GM23248 (cell line): ENCODE measurements at regions not wholly inside any gene's neighbourhood (a gene's known extent, or its start where the extent isn't known, plus 50 kb on each side); places are given as distances from the start of the nearest gene placed in this dataset.

ENCODE experiments used
- DNase-seq: peaks from one replicate; pipeline ENCODE4 v3.0.0-alpha.2; 2015
- H2AFZ ChIP-seq: fragments of 200-600 bp; sonication (generic); 2 replicates; pipeline ENCODE4 v1.6.1; 2016; ENCODE audit warnings: antibody characterized with exemption
- H3F3A ChIP-seq: fragments of 200-600 bp; sonication (generic); 2 replicates; pipeline ENCODE4 v1.6.1; 2016; ENCODE audit warnings: mild to moderate bottlenecking, antibody characterized with exemption, mixed run types; ENCODE audit not compliant: insufficient read depth
- H3K27ac ChIP-seq: fragments of 200-600 bp; sonication (generic); 2 replicates; pipeline ENCODE4 v1.5.1; 2016; ENCODE audit warnings: mild to moderate bottlenecking
- H3K27me3 ChIP-seq: fragments of 200-600 bp; sonication (generic); replicated peaks from 2 replicates; pipeline ENCODE4 v1.6.1; 2016; ENCODE audit warnings: mild to moderate bottlenecking; ENCODE audit not compliant: insufficient read depth
- H3K36me3 ChIP-seq: fragments of 200-600 bp; sonication (generic); 2 replicates; pipeline ENCODE4 v1.6.1; 2016; ENCODE audit warnings: low read depth, mild to moderate bottlenecking
- H3K4me1 ChIP-seq: fragments of 200-600 bp; sonication (generic); 2 replicates; pipeline ENCODE4 v1.6.1; 2016; ENCODE audit warnings: mild to moderate bottlenecking; ENCODE audit not compliant: insufficient read depth
- H3K4me2 ChIP-seq: fragments of 200-600 bp; sonication (generic); one replicate; pipeline ENCODE4 v1.6.1; 2016; ENCODE audit warnings: mild to moderate bottlenecking; ENCODE audit not compliant: unreplicated experiment
- H3K4me3 ChIP-seq: fragments of 200-600 bp; sonication (generic); 2 replicates; pipeline ENCODE4 v1.5.1; 2016; ENCODE audit warnings: mild to moderate bottlenecking
- H3K79me2 ChIP-seq: fragments of 200-600 bp; sonication (generic); 2 replicates; pipeline ENCODE4 v1.6.1; 2016; ENCODE audit warnings: mild to moderate bottlenecking; ENCODE audit not compliant: insufficient read depth
- H3K9ac ChIP-seq: fragments of 200-600 bp; sonication (generic); 2 replicates; pipeline ENCODE4 v1.6.1; 2016; ENCODE audit warnings: mild to moderate bottlenecking
- H3K9me2 ChIP-seq: fragments of 200-600 bp; sonication (generic); 2 replicates; pipeline ENCODE4 v1.6.1; 2016; ENCODE audit warnings: mixed run types, mild to moderate bottlenecking, moderate library complexity; ENCODE audit not compliant: insufficient read depth
- H3K9me3 ChIP-seq: fragments of 200-600 bp; sonication (generic); one replicate; pipeline ENCODE4 v1.6.1; 2017; ENCODE audit warnings: low read depth
- H4K20me1 ChIP-seq: fragments of 200-600 bp; sonication (generic); 2 replicates; pipeline ENCODE4 v1.6.0; 2016; ENCODE audit not compliant: insufficient read depth
- EZH2 ChIP-seq: fragments of 200-600 bp; sonication (generic); IDR thresholded peaks from 2 replicates; pipeline ENCODE4 v1.6.1; 2018; ENCODE audit warnings: antibody characterized with exemption, mild to moderate bottlenecking; ENCODE audit not compliant: insufficient read depth, poor library complexity, severe bottlenecking
- EZH2phosphoT487 ChIP-seq: fragments of 200-600 bp; sonication (generic); IDR thresholded peaks from 2 replicates; pipeline ENCODE4 v1.6.1; 2018; ENCODE audit warnings: antibody characterized with exemption, moderate library complexity, mild to moderate bottlenecking, low read depth; ENCODE audit not compliant: insufficient read depth
- WGBS, 2 experiments: methylation state at CpG; one replicate each; pipeline ENCODE4 v1.1.6; 2015 to 2017; ENCODE audit warnings: low lambda C conversion rate in 2 of 2, low coverage in 1 of 2; ENCODE audit errors: missing lambda C conversion rate in 2 of 2; 5-methylcytosine and 5-hydroxymethylcytosine counted together
- in situ Hi-C: fragments of 300-500 bp; cut with MboI; formaldehyde crosslinking; loops from 2 replicates; pipeline ENCODE4 v1.15.0; 2020

- Histone ChIP-seq H3K4me2 (no peak overlapping the region), H3K9ac (no peak overlapping the region), H2AFZ (no peak overlapping the region), H3F3A (no peaks in the 10 kb centered on the region), H3K36me3 (no peaks in the 10 kb centered on the region), H3K9me2 (no peaks in the 10 kb centered on the region), H3K27me3 (peaks cover 19% of the 10 kb centered on the region), H3K4me3 (no peak overlapping the region), H3K4me1 (0 out of 2 replicates have a peak, but pooled peaks cover 9% of the 10 kb centered on the region), H3K27ac (no peak overlapping the region), H4K20me1 (no peaks in the 10 kb centered on the region), H3K9me3 (no peaks in the 10 kb centered on the region), H3K79me2 (no peaks in the 10 kb centered on the region)
- in situ Hi-C loops = no loop called here
- 1 to 3% methylated on average over 13 of the region's 13 CpGs for WGBS, 2 experiments
- no peak for TF ChIP-seq EZH2phosphoT487
- no peak for TF ChIP-seq EZH2
- peak; percentile 48 for DNase-seq
Observed at GRCh38 chr2:239499726-239500573, 99.1 kb upstream of the HDAC4 start.

GRCh38 chr2:239498981-239499634 lies 98.3 kb upstream of the HDAC4 start:
- Histone ChIP-seq H4K20me1 (no peaks in the 10 kb centered on the region), H3F3A (no peaks in the 10 kb centered on the region), H3K36me3 (no peaks in the 10 kb centered on the region), H3K9me2 (no peaks in the 10 kb centered on the region), H3K9me3 (no peaks in the 10 kb centered on the region), H3K4me1 (0 out of 2 replicates have a peak, but pooled peaks cover 9% of the 10 kb centered on the region), H3K79me2 (no peaks in the 10 kb centered on the region), H3K4me2 (peak overlapping the region; percentile 24), H3K27ac (no peak overlapping the region), H3K4me3 (no peak overlapping the region), H3K9ac (no peak overlapping the region), H3K27me3 (peaks cover 19% of the 10 kb centered on the region), H2AFZ (no peak overlapping the region)
- peak; percentile 50 for DNase-seq
- in situ Hi-C loops = no loop called here
- 29 to 31% methylated on average over 21 of the region's 21 CpGs for WGBS, 2 experiments
- TF ChIP-seq EZH2 = no peak
- TF ChIP-seq EZH2phosphoT487 = no peak

DNA sequence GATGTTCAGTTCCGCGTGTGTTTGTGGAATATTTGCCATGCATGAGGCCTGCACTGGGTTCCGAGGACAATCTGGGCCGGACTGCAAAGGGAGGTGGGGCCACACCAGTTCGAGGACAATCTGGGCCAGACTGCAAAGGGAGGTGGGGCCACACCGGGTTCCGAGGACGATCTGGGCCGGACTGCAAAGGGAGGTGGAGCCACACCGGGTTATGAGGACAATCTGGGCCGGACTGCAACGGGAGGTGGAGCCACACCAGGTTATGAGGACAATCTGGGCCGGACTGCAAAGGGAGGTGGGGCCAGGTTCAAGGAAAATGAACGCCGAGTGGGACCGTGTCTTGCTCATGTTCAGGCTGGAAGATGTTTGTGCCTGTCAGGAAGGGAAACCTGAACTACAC lies 97.8 kb upstream of the HDAC4 start:
- no peaks in the 10 kb centered on the region for H3K36me3 ChIP-seq
- H3F3A ChIP-seq = no peaks in the 10 kb centered on the region
- DNase-seq = no peak
- H4K20me1 ChIP-seq = no peaks in the 10 kb centered on the region
- no peak overlapping the region for H3K9ac ChIP-seq
- H3K9me3 ChIP-seq = no peaks in the 10 kb centered on the region
- no peak overlapping the region for H2AFZ ChIP-seq
- H3K4me1 ChIP-seq = 0 out of 2 replicates have a peak, but pooled peaks cover 9% of the 10 kb centered on the region
- H3K79me2 ChIP-seq = no peaks in the 10 kb centered on the region
- no peak overlapping the region for H3K4me2 ChIP-seq
- H3K27me3 ChIP-seq = peaks cover 19% of the 10 kb centered on the region
- H3K27ac ChIP-seq = no peak overlapping the region
- TF ChIP-seq EZH2phosphoT487 = no peak
- TF ChIP-seq EZH2 = no peak
- H3K9me2 ChIP-seq = no peaks in the 10 kb centered on the region
- WGBS, 2 experiments = 40 to 45% methylated on average over 16 of the region's 16 CpGs
- no peak overlapping the region for H3K4me3 ChIP-seq
- in situ Hi-C loops = no loop called here

GRCh38 chr2:239496700-239497099 lies 95.9 kb upstream of the HDAC4 start:
- no peaks in the 10 kb centered on the region for H3K79me2 ChIP-seq
- no peaks in the 10 kb centered on the region for H3K36me3 ChIP-seq
- H3K4me3 ChIP-seq = no peak overlapping the region
- no peaks in the 10 kb centered on the region for H3K9me3 ChIP-seq
- no peak overlapping the region for H3K9ac ChIP-seq
- WGBS, 2 experiments = 29 to 43% methylated on average over 2 of the region's 2 CpGs
- H3K27ac ChIP-seq = no peak overlapping the region
- no peak overlapping the region for H3K4me2 ChIP-seq
- 0 out of 2 replicates have a peak, but pooled peaks cover 9% of the 10 kb centered on the region for H3K4me1 ChIP-seq
- H3F3A ChIP-seq = no peaks in the 10 kb centered on the region
- in situ Hi-C loops = no loop called here
- H3K27me3 ChIP-seq = peaks cover 19% of the 10 kb centered on the region
- TF ChIP-seq EZH2phosphoT487 (no peak), EZH2 (no peak)
- no peaks in the 10 kb centered on the region for H3K9me2 ChIP-seq
- DNase-seq = no peak
- no peak overlapping the region for H2AFZ ChIP-seq
- no peaks in the 10 kb centered on the region for H4K20me1 ChIP-seq
